HL-60 (cell line): ENCODE measurements at regions not wholly inside any gene's neighbourhood (a gene's known extent, or its start where the extent isn't known, plus 50 kb on each side); places are given as distances from the start of the nearest gene placed in this dataset.

ENCODE experiments used
- DNase-seq, 2 experiments: peaks; one replicate each; pipeline ENCODE4 v3.0.0-alpha.2; 2010 to 2020; ENCODE audit warnings: low read depth in 1 of 2, low spot score in 1 of 2
- H3K27ac ChIP-seq: fragments of 250-450 bp; sonication (Bioruptor Pico); replicated peaks from 2 replicates; pipeline ENCODE4 v1.5.1; 2020; ENCODE audit warnings: mild to moderate bottlenecking, moderate library complexity
- H3K27me3 ChIP-seq: fragments of 250-450 bp; sonication (Bioruptor Pico); 2 replicates; pipeline ENCODE4 v1.5.1; 2021; ENCODE audit warnings: mild to moderate bottlenecking, moderate library complexity; ENCODE audit not compliant: insufficient read depth, poor library complexity, severe bottlenecking
- H3K4me3 ChIP-seq: replicated peaks from 2 replicates; pipeline ENCODE4 v1.5.1; 2011; ENCODE audit warnings: mild to moderate bottlenecking, control low read depth, low read length; ENCODE audit not compliant: insufficient read depth
- CTCF ChIP-seq: IDR thresholded peaks from one replicate; pipeline ENCODE4 v1.5.1; 2011; ENCODE audit warnings: low read length, control low read depth, inconsistent platforms; ENCODE audit not compliant: insufficient read depth
- GABPA ChIP-seq: IDR thresholded peaks from 2 replicates; pipeline ENCODE4 v1.6.1; 2012; ENCODE audit warnings: low read depth
- POLR2AphosphoS5 ChIP-seq: IDR thresholded peaks from 2 replicates; pipeline ENCODE4 v1.6.1; 2012; ENCODE audit warnings: low read depth
- REST ChIP-seq: IDR thresholded peaks from 2 replicates; pipeline ENCODE4 v1.6.1; 2012; ENCODE audit warnings: low read depth; ENCODE audit not compliant: insufficient replicate concordance
- SPI1 ChIP-seq: IDR thresholded peaks from 2 replicates; pipeline ENCODE4 v1.6.1; 2012; ENCODE audit warnings: low read depth, mild to moderate bottlenecking, borderline replicate concordance

- H3K27ac ChIP-seq = no peak overlapping the region
- no peak for DNase-seq
- H3K4me3 ChIP-seq = no peak overlapping the region
- TF ChIP-seq SPI1 (no peak), POLR2AphosphoS5 (no peak), GABPA (no peak), REST (no peak), CTCF (no peak)
- no peaks in the 10 kb centered on the region for H3K27me3 ChIP-seq
Observed at GRCh38 chr3:54034971-54035370, 87.4 kb upstream of the CACNA2D3 start.

GRCh38 chr3:54033761-54034160, 88.6 kb upstream of the CACNA2D3 start:
- Histone ChIP-seq H3K4me3 (no peak overlapping the region), H3K27ac (no peak overlapping the region), H3K27me3 (no peaks in the 10 kb centered on the region)
- DNase-seq = no peak
- no peak for TF ChIP-seq REST
- TF ChIP-seq GABPA = no peak
- TF ChIP-seq SPI1 = no peak
- no peak for TF ChIP-seq POLR2AphosphoS5
- no peak for TF ChIP-seq CTCF

- TF ChIP-seq CTCF = no peak
- TF ChIP-seq REST = no peak
- no peak for TF ChIP-seq GABPA
- no peak for TF ChIP-seq POLR2AphosphoS5
- TF ChIP-seq SPI1 = no peak
- no peak overlapping the region for H3K4me3 ChIP-seq
- no peaks in the 10 kb centered on the region for H3K27me3 ChIP-seq
- DNase-seq = no peak
- H3K27ac ChIP-seq = no peak overlapping the region
Observed at GRCh38 chr3:54032598-54032997, 89.8 kb upstream of the CACNA2D3 start.
